Panc1 (cell line): ENCODE measurements at regions not wholly inside any gene's neighbourhood (a gene's known extent, or its start where the extent isn't known, plus 50 kb on each side); places are given as distances from the start of the nearest gene placed in this dataset.

Experiments
- ATAC-seq: fragments of 200-7000 bp; cut with Tn5 transposase; 2 replicates; pipeline ENCODE4 v1.9.1; 2020; ENCODE audit warnings: mild to moderate bottlenecking, moderate library complexity
- BruUV-seq: library from RNA; stranded (reverse); fragments of 400-500 nt; replicated peaks from 2 replicates; lab custom pipeline; 2021; lab: Mats Ljungman, UMichigan
- CTCF ChIA-PET: fragments of 300-600 bp; sonication (Branson Sonifier 250); formaldehyde crosslinking; loops from one replicate; lab custom pipeline; 2022; ENCODE audit warnings: antibody characterized with exemption; lab: Charles Lee
- POLR2A ChIA-PET: fragments of 300-600 bp; sonication (Branson Sonifier 250); formaldehyde crosslinking; loops from one replicate; lab custom pipeline; 2022; ENCODE audit warnings: antibody characterized with exemption; lab: Charles Lee
- DNase-seq: peaks from one replicate; pipeline ENCODE4 v3.0.0-alpha.2; 2010; ENCODE audit warnings: low read depth, low spot score
- H3K27ac ChIP-seq: 2 replicates; pipeline ENCODE4 v1.5.1; 2011; ENCODE audit warnings: mild to moderate bottlenecking, low read length, inconsistent platforms
- H3K27me3 ChIP-seq: fragments of 200-500 bp; sonication (Bioruptor generic); 2 replicates; pipeline ENCODE4 v1.6.0; 2014; ENCODE audit warnings: low read length, inconsistent platforms; ENCODE audit not compliant: control insufficient read depth, insufficient read depth
- H3K36me3 ChIP-seq: fragments of 200-500 bp; sonication (Bioruptor generic); 2 replicates; pipeline ENCODE4 v1.5.1; 2014; ENCODE audit warnings: inconsistent platforms, mild to moderate bottlenecking, low read length, moderate library complexity; ENCODE audit not compliant: control insufficient read depth, insufficient read depth
- H3K4me1 ChIP-seq: 2 replicates; pipeline ENCODE4 v1.5.1; 2011; ENCODE audit warnings: inconsistent platforms, mild to moderate bottlenecking, low read length, moderate library complexity; ENCODE audit not compliant: control insufficient read depth, insufficient read depth
- H3K4me3 ChIP-seq, 2 experiments: 2 replicates each; pipeline ENCODE4 v1.5.1; 2011 to 2012; ENCODE audit warnings: low read depth in 2 of 2, low read length in 2 of 2, mild to moderate bottlenecking in 2 of 2, inconsistent platforms in 1 of 2, moderate library complexity in 1 of 2
- H3K9me3 ChIP-seq: fragments of 200-500 bp; sonication (Bioruptor generic); 2 replicates; pipeline ENCODE4 v1.5.1; 2014; ENCODE audit warnings: low read depth, mild to moderate bottlenecking, inconsistent platforms, low read length, moderate library complexity; ENCODE audit not compliant: control insufficient read depth, insufficient read depth
- POLR2AphosphoS5 ChIP-seq: IDR thresholded peaks from 2 replicates; pipeline ENCODE4 v1.6.1; 2012; ENCODE audit warnings: mild to moderate bottlenecking, low read depth, low read length, moderate library complexity
- REST ChIP-seq, 2 experiments: IDR thresholded peaks; 2 replicates each; pipeline ENCODE4 v1.6.1; 2011 to 2012; ENCODE audit warnings: low read depth in 2 of 2, control low read depth in 1 of 2, low read length in 1 of 2, mild to moderate bottlenecking in 1 of 2, moderate library complexity in 1 of 2; ENCODE audit not compliant: insufficient read depth in 1 of 2
- SIN3A ChIP-seq: IDR thresholded peaks from 2 replicates; pipeline ENCODE4 v1.6.1; 2012; ENCODE audit warnings: low read depth, mild to moderate bottlenecking, low read length, moderate library complexity, borderline replicate concordance; ENCODE audit not compliant: insufficient read depth
- TCF7L2 ChIP-seq: IDR thresholded peaks from 2 replicates; pipeline ENCODE4 v1.6.1; 2011; ENCODE audit warnings: mild to moderate bottlenecking, low read depth, low read length, inconsistent platforms
- in situ Hi-C: cut with HindIII; loops from 2 replicates; pipeline ENCODE4 v1.10.0; 2016; ENCODE audit warnings: low sequenced_read_pairs, low pct_unique_long_range_greater_than_20kb
- intact Hi-C: fragments of 100-400 bp; cut with micrococcal nuclease; formaldehyde crosslinking; loops from one replicate; pipeline ENCODE4 v1.10.0; 2022; ENCODE audit not compliant: unreplicated experiment
- TF ChIP-seq, protein P1 (sequence below): fragments of 450-650 bp; IDR thresholded peaks from 2 replicates; pipeline ENCODE4 v1.5.1; 2017; ENCODE audit warnings: mild to moderate bottlenecking

- intact Hi-C loops (no loop called here), in situ Hi-C loops (no loop called here)
- ChIA-PET CTCF (no interaction called here), POLR2A (no interaction called here)
- BruUV-seq = no TSS peak
- Histone ChIP-seq H3K9me3 (no peaks in the 10 kb centered on the region), H3K36me3 (no peaks in the 10 kb centered on the region), H3K4me3 (no peak overlapping the region), H3K27me3 (no peaks in the 10 kb centered on the region), H3K4me1 (peaks cover 24% of the 10 kb centered on the region), H3K27ac (no peak overlapping the region)
- TF ChIP-seq TCF7L2 (no peak), REST (IDR thresholded peaks at IDR 0.05; ENCODE audit: insufficient read depth in 1 of 2, low read depth in 2 of 2, low read length in 1 of 2) (no peak)
- TF ChIP-seq, protein P1, sequence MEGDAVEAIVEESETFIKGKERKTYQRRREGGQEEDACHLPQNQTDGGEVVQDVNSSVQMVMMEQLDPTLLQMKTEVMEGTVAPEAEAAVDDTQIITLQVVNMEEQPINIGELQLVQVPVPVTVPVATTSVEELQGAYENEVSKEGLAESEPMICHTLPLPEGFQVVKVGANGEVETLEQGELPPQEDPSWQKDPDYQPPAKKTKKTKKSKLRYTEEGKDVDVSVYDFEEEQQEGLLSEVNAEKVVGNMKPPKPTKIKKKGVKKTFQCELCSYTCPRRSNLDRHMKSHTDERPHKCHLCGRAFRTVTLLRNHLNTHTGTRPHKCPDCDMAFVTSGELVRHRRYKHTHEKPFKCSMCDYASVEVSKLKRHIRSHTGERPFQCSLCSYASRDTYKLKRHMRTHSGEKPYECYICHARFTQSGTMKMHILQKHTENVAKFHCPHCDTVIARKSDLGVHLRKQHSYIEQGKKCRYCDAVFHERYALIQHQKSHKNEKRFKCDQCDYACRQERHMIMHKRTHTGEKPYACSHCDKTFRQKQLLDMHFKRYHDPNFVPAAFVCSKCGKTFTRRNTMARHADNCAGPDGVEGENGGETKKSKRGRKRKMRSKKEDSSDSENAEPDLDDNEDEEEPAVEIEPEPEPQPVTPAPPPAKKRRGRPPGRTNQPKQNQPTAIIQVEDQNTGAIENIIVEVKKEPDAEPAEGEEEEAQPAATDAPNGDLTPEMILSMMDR = no peak
- ATAC-seq = no peak
- DNase-seq = no peak
Measured at GRCh38 chr3:177615015-177615414, 417.7 kb upstream of the TBL1XR1 start.

- H3K27me3 ChIP-seq = no peaks in the 10 kb centered on the region
- no peak overlapping the region for H3K4me3 ChIP-seq
- CTCF ChIA-PET = no interaction called here
- DNase-seq (no peak), ATAC-seq (peak; percentile 73)
- TF ChIP-seq TCF7L2 = peak; percentile 67
- no peak for TF ChIP-seq POLR2AphosphoS5
- POLR2A ChIA-PET = no interaction called here
- peak overlapping the region; percentile 90 for H3K27ac ChIP-seq
- no peaks in the 10 kb centered on the region for H3K9me3 ChIP-seq
- intact Hi-C loops = no loop called here
- in situ Hi-C loops = no loop called here
- BruUV-seq = no TSS peak
- no peaks in the 10 kb centered on the region for H3K36me3 ChIP-seq
- H3K4me1 ChIP-seq = peaks cover 14% of the 10 kb centered on the region
Measured at GRCh38 chr3:177618873-177619733, 421.8 kb upstream of the TBL1XR1 start.

DNA sequence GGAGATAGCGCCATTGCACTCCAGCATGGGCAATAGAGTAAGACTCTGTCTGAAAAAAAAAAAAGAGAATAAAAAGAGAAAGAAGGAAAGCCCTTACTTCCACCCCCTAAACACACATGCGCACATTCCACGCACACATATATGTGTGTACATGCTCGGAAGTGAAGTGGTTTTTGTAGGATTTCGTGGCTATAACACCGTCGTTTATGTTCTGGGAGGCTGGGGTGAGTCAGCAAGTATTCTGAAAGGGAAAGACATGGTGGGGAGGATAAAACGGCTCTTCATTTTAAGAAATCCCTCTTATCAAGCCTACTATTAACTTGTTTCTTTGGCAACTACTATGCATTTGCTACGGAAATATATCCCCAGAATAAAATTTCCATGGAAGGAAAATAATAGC lies 422.8 kb upstream of the TBL1XR1 start:
- no peak for TF ChIP-seq TCF7L2
- TF ChIP-seq, protein P1 = no peak
- TF ChIP-seq POLR2AphosphoS5 = no peak
- TF ChIP-seq REST (IDR thresholded peaks at IDR 0.05; ENCODE audit: insufficient read depth in 1 of 2, low read depth in 2 of 2, low read length in 1 of 2) = no peak
- no peak for TF ChIP-seq SIN3A
- POLR2A ChIA-PET = no interaction called here
- H3K4me3 ChIP-seq = no peak overlapping the region

More for the DNA sequence above, 422.8 kb upstream of the TBL1XR1 start:
- no peaks in the 10 kb centered on the region for H3K27me3 ChIP-seq
- in situ Hi-C loops (no loop called here), intact Hi-C loops (no loop called here)
- H3K9me3 ChIP-seq = no peaks in the 10 kb centered on the region
- CTCF ChIA-PET = no interaction called here
- peaks cover 18% of the 10 kb centered on the region for H3K4me1 ChIP-seq
- ATAC-seq (no peak), DNase-seq (no peak)
- no TSS peak for BruUV-seq
- peak overlapping the region; percentile 90; the same call in 1 of the 2 replicates for H3K27ac ChIP-seq
- no peaks in the 10 kb centered on the region for H3K36me3 ChIP-seq
